ENCODE measurements at regions not wholly inside any gene's neighbourhood (a gene's known extent, or its start where the extent isn't known, plus 50 kb on each side); places are given as distances from the start of the nearest gene placed in this dataset.

DNA sequence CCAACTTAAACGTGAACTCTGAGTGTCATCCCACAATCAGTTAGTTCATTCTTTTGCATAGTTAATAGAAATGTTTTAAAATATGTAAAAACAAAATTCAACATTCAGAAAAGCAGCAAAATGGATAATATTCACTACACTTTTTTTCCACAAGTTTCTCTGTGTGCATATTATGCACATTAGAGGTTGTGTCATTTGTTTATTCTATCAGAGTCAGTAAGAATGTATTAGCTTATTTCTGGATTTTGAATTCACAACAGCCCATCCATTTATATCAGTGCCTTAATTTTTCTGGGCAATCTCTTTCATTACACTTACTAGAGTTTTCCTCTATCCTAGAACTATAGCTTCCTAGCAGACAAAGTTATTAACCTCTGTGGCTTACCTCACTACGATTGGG is 432.7 kb upstream of the SEMA3A start (continued):
- TF ChIP-seq, protein P1, sequence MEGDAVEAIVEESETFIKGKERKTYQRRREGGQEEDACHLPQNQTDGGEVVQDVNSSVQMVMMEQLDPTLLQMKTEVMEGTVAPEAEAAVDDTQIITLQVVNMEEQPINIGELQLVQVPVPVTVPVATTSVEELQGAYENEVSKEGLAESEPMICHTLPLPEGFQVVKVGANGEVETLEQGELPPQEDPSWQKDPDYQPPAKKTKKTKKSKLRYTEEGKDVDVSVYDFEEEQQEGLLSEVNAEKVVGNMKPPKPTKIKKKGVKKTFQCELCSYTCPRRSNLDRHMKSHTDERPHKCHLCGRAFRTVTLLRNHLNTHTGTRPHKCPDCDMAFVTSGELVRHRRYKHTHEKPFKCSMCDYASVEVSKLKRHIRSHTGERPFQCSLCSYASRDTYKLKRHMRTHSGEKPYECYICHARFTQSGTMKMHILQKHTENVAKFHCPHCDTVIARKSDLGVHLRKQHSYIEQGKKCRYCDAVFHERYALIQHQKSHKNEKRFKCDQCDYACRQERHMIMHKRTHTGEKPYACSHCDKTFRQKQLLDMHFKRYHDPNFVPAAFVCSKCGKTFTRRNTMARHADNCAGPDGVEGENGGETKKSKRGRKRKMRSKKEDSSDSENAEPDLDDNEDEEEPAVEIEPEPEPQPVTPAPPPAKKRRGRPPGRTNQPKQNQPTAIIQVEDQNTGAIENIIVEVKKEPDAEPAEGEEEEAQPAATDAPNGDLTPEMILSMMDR (IDR thresholded peaks at IDR 0.05), result no peak
- no peak for TF ChIP-seq TCF12 (IDR thresholded peaks at IDR 0.05)
- TF ChIP-seq EP300 (IDR thresholded peaks at IDR 0.05; ENCODE audit: borderline replicate concordance in 1 of 2, low read depth in 1 of 2, low read length in 1 of 2), result no peak

DNA sequence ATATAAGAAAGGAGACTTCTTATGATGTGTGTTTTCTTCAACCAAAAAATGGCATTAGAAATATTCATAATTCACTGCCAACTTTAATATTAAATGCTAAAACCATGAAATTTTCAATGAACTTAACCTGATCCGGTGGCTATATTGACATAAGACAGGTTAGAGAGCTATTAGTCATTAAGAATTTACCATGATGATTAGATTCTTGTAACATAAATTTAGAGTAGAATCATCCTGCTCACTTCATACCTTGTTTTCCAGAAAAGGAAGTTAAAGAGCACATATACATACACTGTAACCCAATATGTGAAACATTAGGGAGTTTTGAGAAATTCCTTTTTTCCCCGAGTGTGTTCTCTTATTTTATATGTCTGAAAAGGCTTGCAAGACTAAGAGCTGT is 430.3 kb upstream of the SEMA3A start:
- H3K27ac ChIP-seq (ENCODE audit: low read depth in 2 of 2, low read length in 1 of 2), result peak overlapping the region in 1 of 2 experiments; percentile 10; a peak in 1 of 4 replicates
- WGBS (ENCODE audit: low lambda C conversion rate), result 66% methylated on average over 2 of the region's 2 CpGs
- POLR2A ChIA-PET, result no interaction called here

DNA sequence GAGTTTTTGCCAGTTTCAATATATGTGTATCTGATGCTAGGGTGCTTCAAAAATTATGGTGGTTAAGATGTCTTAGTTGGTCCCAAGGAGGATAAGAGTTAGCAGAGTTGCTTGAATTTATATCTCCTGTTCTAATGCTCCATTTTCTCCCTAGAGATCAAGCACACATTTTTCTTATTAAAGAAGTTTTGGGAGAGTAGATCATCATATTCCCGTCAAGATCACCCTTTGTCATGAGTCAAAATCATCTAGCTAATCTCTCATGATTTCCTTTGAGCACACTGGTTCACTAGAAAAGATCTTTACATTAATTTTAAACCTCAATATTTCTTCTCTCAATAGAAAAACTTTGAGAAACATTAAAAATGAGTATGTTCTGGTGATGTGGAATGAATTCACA is 429.9 kb upstream of the SEMA3A start:
- TF ChIP-seq, protein P2, sequence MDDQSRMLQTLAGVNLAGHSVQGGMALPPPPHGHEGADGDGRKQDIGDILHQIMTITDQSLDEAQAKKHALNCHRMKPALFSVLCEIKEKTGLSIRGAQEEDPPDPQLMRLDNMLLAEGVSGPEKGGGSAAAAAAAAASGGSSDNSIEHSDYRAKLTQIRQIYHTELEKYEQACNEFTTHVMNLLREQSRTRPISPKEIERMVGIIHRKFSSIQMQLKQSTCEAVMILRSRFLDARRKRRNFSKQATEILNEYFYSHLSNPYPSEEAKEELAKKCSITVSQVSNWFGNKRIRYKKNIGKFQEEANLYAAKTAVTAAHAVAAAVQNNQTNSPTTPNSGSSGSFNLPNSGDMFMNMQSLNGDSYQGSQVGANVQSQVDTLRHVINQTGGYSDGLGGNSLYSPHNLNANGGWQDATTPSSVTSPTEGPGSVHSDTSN (IDR thresholded peaks at IDR 0.05), result peak; percentile 53
- TF ChIP-seq EP300 (IDR thresholded peaks at IDR 0.05; ENCODE audit: borderline replicate concordance in 1 of 2, low read depth in 1 of 2, low read length in 1 of 2), result no peak
- peak; percentile 56 for TF ChIP-seq TCF12 (IDR thresholded peaks at IDR 0.05)
- no peaks in the 10 kb centered on the region for H3K79me2 ChIP-seq (ENCODE audit: insufficient read depth)
- no peaks in the 10 kb centered on the region for H3K27me3 ChIP-seq (ENCODE audit: insufficient read depth)
- H4K20me1 ChIP-seq (ENCODE audit: insufficient read depth), result no peaks in the 10 kb centered on the region
- no peak for DNase-seq
- H2AFZ ChIP-seq (ENCODE audit: low read depth), result peak overlapping the region; percentile 68; the same call in 1 of the 2 replicates
- H3K9me3 ChIP-seq, result no peaks in the 10 kb centered on the region
- no peak overlapping the region for H3K4me2 ChIP-seq
- no peak overlapping the region for H3K9ac ChIP-seq
- WGBS (ENCODE audit: low lambda C conversion rate), result 32% methylated on average over 1 of the region's 1 CpG
- no peak overlapping the region for H3K4me3 ChIP-seq (ENCODE audit: low read depth in 2 of 2, low read length in 1 of 2)
- POLR2A ChIA-PET, result no interaction called here
- H3K4me1 ChIP-seq (ENCODE audit: control insufficient read depth in 1 of 2, insufficient read depth in 2 of 2, low read depth in 1 of 2, low read length in 1 of 2), result peaks cover 0 to 4% of the 10 kb centered on the region in 2 experiments; a peak in 2 of 4 replicates
- peaks cover 3% of the 10 kb centered on the region; the same call in 1 of the 2 replicates for H3K9me2 ChIP-seq
- no peaks in the 10 kb centered on the region for H3F3A ChIP-seq (replicated peaks; ENCODE audit: insufficient read depth)
- CTCF ChIA-PET, result no interaction called here
- H3K36me3 ChIP-seq (replicated peaks in 1 of 2; ENCODE audit: control insufficient read depth in 1 of 2, insufficient read depth in 2 of 2, low read length in 1 of 2), result peaks cover 0 to 4% of the 10 kb centered on the region in 2 experiments
- H3K27ac ChIP-seq (ENCODE audit: low read depth in 2 of 2, low read length in 1 of 2), result peak overlapping the region in 1 of 2 experiments; percentile 10; a peak in 1 of 4 replicates

More for the DNA sequence above, 430.3 kb upstream of the SEMA3A start:
- peaks cover 3% of the 10 kb centered on the region; the same call in 1 of the 2 replicates for H3K9me2 ChIP-seq
- H2AFZ ChIP-seq (ENCODE audit: low read depth), result 0 out of 2 replicates have a peak overlapping the region, but pooled peaks have one; percentile 68
- H3K27me3 ChIP-seq (ENCODE audit: insufficient read depth), result no peaks in the 10 kb centered on the region
- H3K9me3 ChIP-seq, result no peaks in the 10 kb centered on the region
- H3K9ac ChIP-seq, result no peak overlapping the region
- no peak overlapping the region for H3K4me2 ChIP-seq
- no peak for DNase-seq
- no peaks in the 10 kb centered on the region for H3F3A ChIP-seq (replicated peaks; ENCODE audit: insufficient read depth)
- no peaks in the 10 kb centered on the region for H4K20me1 ChIP-seq (ENCODE audit: insufficient read depth)
- H3K36me3 ChIP-seq (replicated peaks in 1 of 2; ENCODE audit: control insufficient read depth in 1 of 2, insufficient read depth in 2 of 2, low read length in 1 of 2), result peaks cover 0 to 4% of the 10 kb centered on the region in 2 experiments
- CTCF ChIA-PET, result no interaction called here
- no peaks in the 10 kb centered on the region for H3K79me2 ChIP-seq (ENCODE audit: insufficient read depth)
- TF ChIP-seq RXRA (IDR thresholded peaks at IDR 0.05; ENCODE audit: borderline replicate concordance, low read depth) (no peak), TCF12 (IDR thresholded peaks at IDR 0.05) (peak; percentile 8; the same call in 1 of the 2 replicates), ELF1 (IDR thresholded peaks at IDR 0.05) (no peak)
- H3K4me3 ChIP-seq (ENCODE audit: low read depth in 2 of 2, low read length in 1 of 2), result no peak overlapping the region
- H3K4me1 ChIP-seq (ENCODE audit: control insufficient read depth in 1 of 2, insufficient read depth in 2 of 2, low read depth in 1 of 2, low read length in 1 of 2), result peaks cover 0 to 4% of the 10 kb centered on the region in 2 experiments; a peak in 2 of 4 replicates
